ENCODE measurements at regions not wholly inside any gene's neighbourhood (a gene's known extent, or its start where the extent isn't known, plus 50 kb on each side); places are given as distances from the start of the nearest gene placed in this dataset.

DNA sequence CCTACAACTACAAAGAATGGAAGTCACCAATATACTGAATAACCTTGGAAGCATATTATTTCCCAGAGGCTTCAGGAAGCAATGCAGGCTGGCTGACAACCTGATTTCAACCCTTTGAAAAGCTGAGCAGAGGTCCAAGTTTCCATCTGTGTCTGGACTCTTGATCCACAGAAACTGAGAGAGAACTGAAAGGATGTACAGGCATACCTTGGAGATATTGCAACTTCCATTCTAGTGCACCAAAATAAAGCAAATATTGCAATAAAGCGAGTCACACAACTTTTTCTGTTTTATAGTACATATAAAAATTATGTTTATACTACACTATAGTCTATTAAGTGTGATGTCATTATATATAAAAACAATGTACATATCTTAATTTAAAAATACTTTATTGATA is 85.3 kb downstream of the TYW3 start:
- H3K36me3 Mint-ChIP-seq (ENCODE audit: low read depth), result no peaks in the 10 kb centered on the region
- ChIA-PET POLR2A (no interaction called here), CTCF (no interaction called here)
- no peak for DNase-seq
- H3K27ac Mint-ChIP-seq, result no peak overlapping the region
- H3K9me3 Mint-ChIP-seq, result no peaks in the 10 kb centered on the region
- H3K4me3 Mint-ChIP-seq, result no peak overlapping the region
- no peaks in the 10 kb centered on the region for H3K4me1 Mint-ChIP-seq
- no peaks in the 10 kb centered on the region for H3K27me3 Mint-ChIP-seq

DNA sequence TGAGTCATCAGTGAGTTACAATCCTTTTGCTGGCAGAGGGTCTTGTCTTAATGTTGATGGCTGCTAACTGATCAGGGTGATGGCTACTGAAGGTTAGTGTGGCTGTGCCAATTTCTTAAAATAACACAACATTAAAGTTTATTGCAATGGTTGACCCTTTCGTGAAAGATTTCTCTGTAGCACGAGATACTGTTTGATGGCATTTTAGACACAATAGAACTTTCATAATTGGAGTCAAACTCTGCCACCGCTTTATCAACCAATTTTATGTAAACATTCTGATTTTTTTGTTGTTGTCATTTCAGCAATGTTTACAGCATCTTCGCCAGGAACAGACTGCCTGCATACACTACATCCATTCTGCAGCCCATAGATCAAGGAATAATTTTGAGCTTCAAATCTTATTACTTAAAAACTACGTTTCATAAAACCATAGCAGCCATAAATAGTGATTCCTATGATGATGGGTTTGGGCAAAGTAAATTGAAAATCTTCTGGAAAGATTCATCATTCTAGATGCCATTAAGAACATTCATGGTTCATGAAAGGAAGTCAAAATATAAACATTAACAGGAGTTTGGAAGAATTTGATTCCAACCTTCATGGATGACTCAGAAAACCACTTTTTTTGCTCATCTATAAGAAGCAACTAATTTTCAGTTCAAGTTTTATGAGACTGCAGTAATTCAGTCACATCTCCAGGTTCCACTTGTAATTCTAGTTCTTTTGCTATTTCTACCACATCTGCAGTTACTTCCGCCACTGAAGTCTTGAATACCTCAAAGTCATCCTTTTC is 85.9 kb downstream of the TYW3 start:
- H3K27ac Mint-ChIP-seq, result no peak overlapping the region
- ChIA-PET POLR2A (no interaction called here), CTCF (no interaction called here)
- no peak overlapping the region for H3K4me3 Mint-ChIP-seq
- no peak for DNase-seq
- H3K36me3 Mint-ChIP-seq (ENCODE audit: low read depth), result no peaks in the 10 kb centered on the region
- no peaks in the 10 kb centered on the region for H3K4me1 Mint-ChIP-seq
- no peaks in the 10 kb centered on the region for H3K9me3 Mint-ChIP-seq
- H3K27me3 Mint-ChIP-seq, result no peaks in the 10 kb centered on the region

GRCh38 chr1:74822851-74823401 is 90.0 kb downstream of the TYW3 start:
- H3K27ac Mint-ChIP-seq, result no peak overlapping the region
- ChIA-PET POLR2A (no interaction called here), CTCF (no interaction called here)
- no peak overlapping the region for H3K4me3 Mint-ChIP-seq
- no peak for DNase-seq
- no peaks in the 10 kb centered on the region for H3K27me3 Mint-ChIP-seq
- H3K9me3 Mint-ChIP-seq, result no peaks in the 10 kb centered on the region
- H3K36me3 Mint-ChIP-seq (ENCODE audit: low read depth), result no peaks in the 10 kb centered on the region
- H3K4me1 Mint-ChIP-seq, result no peaks in the 10 kb centered on the region

DNA sequence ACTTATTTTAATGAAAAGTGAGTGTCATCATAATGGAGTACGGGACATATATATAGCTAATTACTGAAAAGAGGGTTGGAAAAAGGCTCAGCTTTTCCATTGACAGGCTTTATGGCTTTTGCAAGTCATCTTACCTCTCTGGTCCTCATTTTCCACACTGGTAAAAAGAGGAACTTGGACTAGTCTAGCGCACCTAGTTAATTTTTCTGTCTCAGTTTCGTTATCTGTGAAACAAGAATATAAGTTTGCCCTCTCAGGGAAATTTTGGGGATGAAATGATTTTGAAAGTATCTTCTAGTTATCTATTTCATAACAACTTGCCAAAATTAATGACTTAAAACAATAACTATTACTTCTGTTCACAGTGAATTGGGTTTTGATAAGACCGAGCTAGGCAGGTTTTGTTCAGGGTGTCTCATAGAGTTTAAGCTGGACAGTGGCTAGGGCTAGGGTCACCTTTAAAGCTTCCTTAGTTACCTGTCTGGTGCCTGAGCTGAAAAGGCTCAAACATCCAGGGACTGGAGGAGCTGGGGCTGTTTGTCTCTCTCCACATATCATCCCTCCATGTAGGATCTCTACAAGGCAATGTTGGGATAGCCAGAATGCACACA is 91.7 kb downstream of the TYW3 start:
- no peak overlapping the region for H3K27ac Mint-ChIP-seq
- H3K9me3 Mint-ChIP-seq, result no peaks in the 10 kb centered on the region
- no peaks in the 10 kb centered on the region for H3K36me3 Mint-ChIP-seq (ENCODE audit: low read depth)
- no peak for DNase-seq
- H3K4me1 Mint-ChIP-seq, result no peaks in the 10 kb centered on the region
- ChIA-PET CTCF (no interaction called here), POLR2A (no interaction called here)
- H3K27me3 Mint-ChIP-seq, result no peaks in the 10 kb centered on the region
- no peak overlapping the region for H3K4me3 Mint-ChIP-seq

DNA sequence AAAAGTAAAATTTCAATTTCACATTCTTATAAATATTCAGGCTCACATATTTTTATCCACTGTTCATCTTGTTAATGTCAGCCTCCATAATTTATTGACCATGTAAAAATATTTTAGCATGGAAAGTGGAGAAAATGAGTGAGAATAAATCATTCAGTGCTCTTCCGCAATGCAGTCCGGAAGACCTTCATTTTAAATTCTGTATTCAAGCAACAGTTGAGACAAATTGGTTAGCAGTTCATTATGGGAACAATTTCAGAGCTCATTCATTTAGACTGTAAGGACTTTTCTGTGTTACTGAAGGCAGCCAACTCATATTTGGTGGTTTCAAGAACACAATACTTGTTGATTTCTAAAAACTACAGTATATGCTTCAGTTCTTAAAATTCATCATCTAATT is 97.8 kb downstream of the TYW3 start:
- Mint-ChIP-seq H3K36me3 (ENCODE audit: low read depth) (no peaks in the 10 kb centered on the region), H3K4me3 (no peak overlapping the region), H3K4me1 (no peaks in the 10 kb centered on the region), H3K27me3 (no peaks in the 10 kb centered on the region), H3K27ac (no peak overlapping the region), H3K9me3 (no peaks in the 10 kb centered on the region)
- ChIA-PET CTCF (no interaction called here), POLR2A (no interaction called here)
- DNase-seq, result no peak

DNA sequence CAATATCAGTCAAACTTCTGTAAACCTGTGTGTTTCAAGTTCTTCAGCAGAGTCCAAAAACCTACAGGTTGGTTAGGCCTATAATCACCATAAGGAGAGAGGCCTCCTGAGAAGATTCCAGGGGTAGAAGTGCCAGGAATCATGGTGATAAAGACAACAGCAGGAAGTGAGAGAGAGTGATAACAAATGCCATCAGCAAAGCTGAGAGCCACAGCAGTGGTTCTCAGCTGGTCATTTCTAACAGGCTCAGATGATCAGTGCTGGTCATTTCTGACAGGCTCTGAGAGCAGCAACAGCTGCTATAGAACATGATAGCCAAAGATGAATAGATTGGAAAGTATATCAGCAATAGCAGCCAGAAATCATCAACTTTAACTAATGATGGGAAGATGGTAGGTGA is 101.3 kb downstream of the TYW3 start:
- Mint-ChIP-seq H3K36me3 (ENCODE audit: low read depth) (no peaks in the 10 kb centered on the region), H3K4me1 (no peaks in the 10 kb centered on the region), H3K9me3 (no peaks in the 10 kb centered on the region), H3K27ac (no peak overlapping the region), H3K27me3 (no peaks in the 10 kb centered on the region), H3K4me3 (no peak overlapping the region)
- CTCF ChIA-PET, result no interaction called here
- DNase-seq, result no peak
- POLR2A ChIA-PET, result no interaction called here

GRCh38 chr1:74835051-74835450 is 102.1 kb downstream of the TYW3 start:
- H3K36me3 Mint-ChIP-seq (ENCODE audit: low read depth), result no peaks in the 10 kb centered on the region
- no peak overlapping the region for H3K27ac Mint-ChIP-seq
- ChIA-PET POLR2A (no interaction called here), CTCF (no interaction called here)
- DNase-seq, result no peak
- H3K4me1 Mint-ChIP-seq, result no peaks in the 10 kb centered on the region
- H3K9me3 Mint-ChIP-seq, result no peaks in the 10 kb centered on the region
- H3K4me3 Mint-ChIP-seq, result no peak overlapping the region
- H3K27me3 Mint-ChIP-seq, result no peaks in the 10 kb centered on the region

DNA sequence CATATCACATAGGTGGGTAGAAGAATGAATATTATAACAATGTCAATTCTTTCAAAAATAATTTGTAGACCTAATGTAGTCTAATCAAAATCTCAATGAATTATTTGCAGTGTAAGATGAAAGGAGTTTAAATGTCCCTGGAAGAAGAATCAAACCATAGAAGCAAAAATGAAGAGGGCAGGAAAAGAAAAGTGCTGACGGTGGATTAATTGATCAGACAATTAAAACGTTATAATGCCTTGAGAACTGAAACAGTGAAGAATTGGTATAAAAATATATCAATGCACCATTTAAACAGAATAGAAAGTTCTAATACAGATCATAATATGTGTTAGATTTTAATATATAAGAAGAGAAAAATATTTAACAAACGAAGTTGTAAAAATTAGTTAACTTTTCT is 109.8 kb downstream of the TYW3 start:
- H3K9me3 Mint-ChIP-seq, result no peaks in the 10 kb centered on the region
- CTCF ChIA-PET, result no interaction called here
- no peaks in the 10 kb centered on the region for H3K27me3 Mint-ChIP-seq
- no peak for DNase-seq
- no peaks in the 10 kb centered on the region for H3K4me1 Mint-ChIP-seq
- POLR2A ChIA-PET, result no interaction called here
- no peak overlapping the region for H3K4me3 Mint-ChIP-seq
- no peaks in the 10 kb centered on the region for H3K36me3 Mint-ChIP-seq (ENCODE audit: low read depth)
- no peak overlapping the region for H3K27ac Mint-ChIP-seq

DNA sequence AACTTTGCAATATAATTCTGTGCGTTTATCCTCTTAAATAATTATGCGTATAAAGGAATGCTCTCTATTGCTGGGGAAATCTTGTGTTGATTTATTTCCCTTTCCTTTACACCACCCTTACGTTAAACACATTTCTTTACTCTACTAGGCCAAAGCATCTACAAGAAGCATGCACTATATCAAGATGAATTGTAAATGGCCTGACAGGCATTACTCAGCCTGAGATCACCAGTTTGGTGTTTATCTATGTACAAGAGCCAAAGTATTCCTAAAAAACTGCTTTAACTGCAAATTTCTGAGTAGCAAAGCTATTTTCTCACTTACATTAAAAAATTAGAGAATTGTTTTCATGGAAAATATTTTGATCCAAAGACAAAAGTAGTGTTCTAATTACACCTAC is 114.8 kb downstream of the TYW3 start:
- no peaks in the 10 kb centered on the region for H3K4me1 Mint-ChIP-seq
- no peak overlapping the region for H3K4me3 Mint-ChIP-seq
- no peaks in the 10 kb centered on the region for H3K36me3 Mint-ChIP-seq (ENCODE audit: low read depth)
- no peaks in the 10 kb centered on the region for H3K27me3 Mint-ChIP-seq
- no peak for DNase-seq
- no peak overlapping the region for H3K27ac Mint-ChIP-seq
- ChIA-PET POLR2A (no interaction called here), CTCF (no interaction called here)
- H3K9me3 Mint-ChIP-seq, result no peaks in the 10 kb centered on the region

- Mint-ChIP-seq H3K4me3 (no peak overlapping the region), H3K36me3 (ENCODE audit: low read depth) (no peaks in the 10 kb centered on the region), H3K4me1 (no peaks in the 10 kb centered on the region), H3K9me3 (no peaks in the 10 kb centered on the region), H3K27me3 (no peaks in the 10 kb centered on the region), H3K27ac (no peak overlapping the region)
- DNase-seq, result no peak
- POLR2A ChIA-PET, result no interaction called here
- CTCF ChIA-PET, result no interaction called here
Measured at GRCh38 chr1:74853756-74854155, 120.8 kb downstream of the TYW3 start.

GRCh38 chr1:74856174-74856573 is 123.2 kb downstream of the TYW3 start:
- Mint-ChIP-seq H3K36me3 (ENCODE audit: low read depth) (no peaks in the 10 kb centered on the region), H3K27me3 (no peaks in the 10 kb centered on the region), H3K4me1 (no peaks in the 10 kb centered on the region), H3K4me3 (no peak overlapping the region), H3K27ac (no peak overlapping the region), H3K9me3 (no peaks in the 10 kb centered on the region)
- DNase-seq, result no peak
- ChIA-PET CTCF (no interaction called here), POLR2A (no interaction called here)

DNA sequence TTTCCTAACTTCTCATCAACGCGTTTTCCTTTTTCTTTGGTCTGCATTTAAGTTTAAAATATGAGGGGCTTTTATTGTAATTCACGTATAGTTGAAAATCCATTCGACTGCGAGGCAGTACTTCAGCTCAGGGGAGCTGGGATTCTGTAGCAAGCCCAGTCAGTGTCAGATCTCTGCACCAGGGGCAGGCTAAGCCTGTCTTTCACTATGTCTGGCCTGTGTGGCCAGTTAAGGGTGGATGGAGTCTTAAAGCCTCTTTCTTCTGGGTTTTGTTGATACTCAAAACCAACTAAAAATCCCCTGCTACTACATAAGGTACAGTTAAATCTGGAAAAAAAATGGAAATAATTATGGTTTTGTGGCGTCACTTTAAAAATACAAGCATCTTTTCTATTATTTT is 124.7 kb downstream of the TYW3 start:
- Mint-ChIP-seq H3K4me3 (no peak overlapping the region), H3K27me3 (no peaks in the 10 kb centered on the region), H3K4me1 (no peaks in the 10 kb centered on the region), H3K36me3 (ENCODE audit: low read depth) (no peaks in the 10 kb centered on the region), H3K9me3 (no peaks in the 10 kb centered on the region), H3K27ac (no peak overlapping the region)
- POLR2A ChIA-PET, result no interaction called here
- CTCF ChIA-PET, result no interaction called here
- DNase-seq, result no peak

DNA sequence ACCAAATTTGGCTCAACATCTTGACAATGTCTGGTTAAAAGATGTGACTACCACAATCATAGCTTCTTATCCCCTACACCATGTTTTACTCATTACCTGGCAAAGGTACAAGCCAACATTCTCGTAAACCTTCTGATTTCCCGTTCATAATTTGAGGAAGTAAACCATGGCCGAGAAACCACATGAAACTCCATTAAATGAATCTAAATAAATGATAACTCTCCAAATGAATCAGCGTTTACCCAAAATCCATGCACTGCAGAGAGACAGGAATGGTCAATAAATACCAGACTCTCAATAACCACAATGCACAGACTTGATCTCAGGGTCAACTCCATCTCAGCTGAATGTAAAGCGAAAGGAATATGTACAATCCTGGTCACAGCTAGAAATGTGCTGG is 125.2 kb downstream of the TYW3 start:
- Mint-ChIP-seq H3K27me3 (no peaks in the 10 kb centered on the region), H3K36me3 (ENCODE audit: low read depth) (no peaks in the 10 kb centered on the region), H3K4me3 (no peak overlapping the region), H3K9me3 (no peaks in the 10 kb centered on the region), H3K27ac (no peak overlapping the region), H3K4me1 (no peaks in the 10 kb centered on the region)
- POLR2A ChIA-PET, result no interaction called here
- CTCF ChIA-PET, result no interaction called here
- DNase-seq, result no peak

DNA sequence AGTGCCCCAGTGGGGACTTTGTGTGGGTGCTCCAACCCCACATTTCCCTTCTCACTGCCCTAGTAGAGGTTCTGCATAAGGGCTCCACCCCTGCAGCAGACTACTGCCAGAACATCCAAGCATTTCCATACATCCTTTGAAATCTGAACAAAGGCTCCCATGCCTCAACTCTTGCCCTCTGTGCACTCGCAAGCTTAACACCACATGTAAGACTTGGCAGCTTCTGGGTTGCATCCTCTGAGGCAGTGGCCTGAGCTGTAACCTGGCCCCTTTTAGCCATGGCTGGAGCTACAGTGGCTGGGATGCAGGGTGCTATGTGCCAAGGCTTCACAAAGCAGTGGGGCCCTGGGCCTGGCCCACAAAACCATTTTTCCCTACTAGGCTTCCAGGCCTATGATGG is 128.9 kb downstream of the TYW3 start:
- Mint-ChIP-seq H3K9me3 (peaks cover 8% of the 10 kb centered on the region), H3K4me1 (no peaks in the 10 kb centered on the region), H3K36me3 (ENCODE audit: low read depth) (no peaks in the 10 kb centered on the region), H3K27ac (no peak overlapping the region), H3K4me3 (no peak overlapping the region), H3K27me3 (no peaks in the 10 kb centered on the region)
- ChIA-PET POLR2A (no interaction called here), CTCF (no interaction called here)
- DNase-seq, result no peak
